ENCODE measurements at regions not wholly inside any gene's neighbourhood (a gene's known extent, or its start where the extent isn't known, plus 50 kb on each side); places are given as distances from the start of the nearest gene placed in this dataset.

DNA sequence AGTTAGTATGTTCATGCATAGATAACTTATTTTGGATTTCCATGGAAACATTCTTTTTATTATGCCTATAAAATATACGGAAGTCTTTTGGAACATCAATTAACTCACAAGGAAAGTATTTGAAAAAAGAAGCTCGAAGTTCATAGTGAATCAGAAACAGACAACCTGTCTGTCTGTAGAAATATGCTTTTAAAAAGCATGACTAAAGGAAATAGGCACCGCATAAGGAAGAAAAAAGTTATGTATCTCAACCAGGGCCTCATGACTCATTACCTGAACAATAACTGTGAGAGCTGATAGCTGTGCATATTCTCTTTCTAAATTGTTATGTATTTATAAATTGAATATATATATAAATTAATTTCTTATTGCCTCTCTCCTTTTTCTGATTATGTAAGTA lies 324.1 kb downstream of the TLL1 start:
- H3K79me2 ChIP-seq (ENCODE audit: control insufficient read depth, insufficient read depth, low read length, poor library complexity) = no peaks in the 10 kb centered on the region
- no peak overlapping the region for H3K18ac ChIP-seq (ENCODE audit: low read length)
- H3K27ac ChIP-seq (ENCODE audit: low read depth, low read length) = no peak overlapping the region
- H2AFZ ChIP-seq (ENCODE audit: insufficient read depth, low read length, poor library complexity) = no peak overlapping the region
- no peak overlapping the region for H3K4me2 ChIP-seq (ENCODE audit: low read length)
- no peaks in the 10 kb centered on the region for H3K79me1 ChIP-seq (ENCODE audit: low read length)
- no peak overlapping the region for H3K23ac ChIP-seq (ENCODE audit: low read length)
- H3K9ac ChIP-seq (ENCODE audit: low read length) = no peak overlapping the region
- no peak overlapping the region for H2BK12ac ChIP-seq (ENCODE audit: low read length)
- no peak for DNase-seq
- H3K4me1 ChIP-seq (ENCODE audit: control insufficient read depth in 1 of 2, insufficient read depth in 2 of 2, low read length in 2 of 2) = peaks cover 0 to 2% of the 10 kb centered on the region in 2 experiments
- H4K12ac ChIP-seq (ENCODE audit: low read depth, low read length) = no peak overlapping the region
- H2BK5ac ChIP-seq (ENCODE audit: low read depth, low read length, poor library complexity) = no peak overlapping the region
- H3K9me3 ChIP-seq (ENCODE audit: insufficient read depth, low read depth, low read length) = no peaks in the 10 kb centered on the region
- no peak overlapping the region for H3K4ac ChIP-seq (ENCODE audit: low read depth, low read length)
- no CpG with 5 or more reads among the region's 3 CpGs for WGBS (ENCODE audit: extremely low coverage, insufficient coverage, insufficient read length)
- no peaks in the 10 kb centered on the region for H3K36me3 ChIP-seq (ENCODE audit: control insufficient read depth in 1 of 2, insufficient read depth in 2 of 2, low read length in 2 of 2)
- H3K4me3 ChIP-seq (ENCODE audit: low read depth, low read length) = no peak overlapping the region
- H2AK5ac ChIP-seq (ENCODE audit: low read length) = no peak overlapping the region
- H4K91ac ChIP-seq (ENCODE audit: low read depth, low read length) = no peak overlapping the region
- H3K27me3 ChIP-seq (ENCODE audit: insufficient read depth, low read length) = no peaks in the 10 kb centered on the region
- H2BK120ac ChIP-seq (ENCODE audit: insufficient read depth, low read length, poor library complexity) = no peak overlapping the region
- no peak overlapping the region for H3K14ac ChIP-seq (ENCODE audit: low read length)
- H4K8ac ChIP-seq (ENCODE audit: low read depth, low read length) = no peak overlapping the region

- Histone ChIP-seq H4K8ac (ENCODE audit: low read depth, low read length) (no peak overlapping the region), H2BK5ac (ENCODE audit: low read depth, low read length, poor library complexity) (no peak overlapping the region), H4K12ac (ENCODE audit: low read depth, low read length) (no peak overlapping the region), H3K79me1 (ENCODE audit: low read length) (no peaks in the 10 kb centered on the region), H3K27ac (ENCODE audit: low read depth, low read length) (no peak overlapping the region), H2BK12ac (ENCODE audit: low read length) (no peak overlapping the region), H3K23ac (ENCODE audit: low read length) (no peak overlapping the region), H3K18ac (ENCODE audit: low read length) (no peak overlapping the region), H3K79me2 (ENCODE audit: control insufficient read depth, insufficient read depth, low read length, poor library complexity) (no peaks in the 10 kb centered on the region), H3K9ac (ENCODE audit: low read length) (no peak overlapping the region), H4K91ac (ENCODE audit: low read depth, low read length) (no peak overlapping the region), H3K14ac (ENCODE audit: low read length) (no peak overlapping the region), H3K27me3 (ENCODE audit: insufficient read depth, low read length) (no peaks in the 10 kb centered on the region), H3K36me3 (ENCODE audit: control insufficient read depth in 1 of 2, insufficient read depth in 2 of 2, low read length in 2 of 2) (no peaks in the 10 kb centered on the region), H3K4me1 (ENCODE audit: control insufficient read depth in 1 of 2, insufficient read depth in 2 of 2, low read length in 2 of 2) (peaks cover 0 to 2% of the 10 kb centered on the region in 2 experiments), H2BK120ac (ENCODE audit: insufficient read depth, low read length, poor library complexity) (no peak overlapping the region), H2AK5ac (ENCODE audit: low read length) (no peak overlapping the region), H3K4me2 (ENCODE audit: low read length) (no peak overlapping the region), H2AFZ (ENCODE audit: insufficient read depth, low read length, poor library complexity) (no peak overlapping the region), H3K9me3 (ENCODE audit: insufficient read depth, low read depth, low read length) (no peaks in the 10 kb centered on the region), H3K4ac (ENCODE audit: low read depth, low read length) (no peak overlapping the region), H3K4me3 (ENCODE audit: low read depth, low read length) (no peak overlapping the region)
- DNase-seq = peak; percentile 20 to 48
- WGBS (ENCODE audit: extremely low coverage, insufficient coverage, insufficient read length) = no CpG with 5 or more reads among the region's 6 CpGs
These were observed 325.0 kb downstream of the TLL1 start for GRCh38 chr4:166198041-166198440.

- H3K14ac ChIP-seq (ENCODE audit: low read length) = no peak overlapping the region
- no peak overlapping the region for H2AFZ ChIP-seq (ENCODE audit: insufficient read depth, low read length, poor library complexity)
- no peaks in the 10 kb centered on the region for H3K27me3 ChIP-seq (ENCODE audit: insufficient read depth, low read length)
- no peaks in the 10 kb centered on the region for H3K36me3 ChIP-seq (ENCODE audit: control insufficient read depth in 1 of 2, insufficient read depth in 2 of 2, low read length in 2 of 2)
- peaks cover 0 to 2% of the 10 kb centered on the region in 2 experiments for H3K4me1 ChIP-seq (ENCODE audit: control insufficient read depth in 1 of 2, insufficient read depth in 2 of 2, low read length in 2 of 2)
- no peak overlapping the region for H3K9ac ChIP-seq (ENCODE audit: low read length)
- DNase-seq = peak; percentile 3 to 78
- no CpG with 5 or more reads among the region's 12 CpGs for WGBS (ENCODE audit: extremely low coverage, insufficient coverage, insufficient read length)
- H2BK12ac ChIP-seq (ENCODE audit: low read length) = no peak overlapping the region
- H2AK5ac ChIP-seq (ENCODE audit: low read length) = no peak overlapping the region
- no peak overlapping the region for H4K91ac ChIP-seq (ENCODE audit: low read depth, low read length)
- H3K18ac ChIP-seq (ENCODE audit: low read length) = no peak overlapping the region
- no peaks in the 10 kb centered on the region for H3K79me1 ChIP-seq (ENCODE audit: low read length)
- no peak overlapping the region for H3K23ac ChIP-seq (ENCODE audit: low read length)
- H3K4me3 ChIP-seq (ENCODE audit: low read depth, low read length) = no peak overlapping the region
- H4K12ac ChIP-seq (ENCODE audit: low read depth, low read length) = no peak overlapping the region
- H2BK5ac ChIP-seq (ENCODE audit: low read depth, low read length, poor library complexity) = no peak overlapping the region
- no peak overlapping the region for H3K4ac ChIP-seq (ENCODE audit: low read depth, low read length)
- H4K8ac ChIP-seq (ENCODE audit: low read depth, low read length) = no peak overlapping the region
- H3K4me2 ChIP-seq (ENCODE audit: low read length) = no peak overlapping the region
- no peaks in the 10 kb centered on the region for H3K79me2 ChIP-seq (ENCODE audit: control insufficient read depth, insufficient read depth, low read length, poor library complexity)
- H2BK120ac ChIP-seq (ENCODE audit: insufficient read depth, low read length, poor library complexity) = no peak overlapping the region
- H3K9me3 ChIP-seq (ENCODE audit: insufficient read depth, low read depth, low read length) = no peaks in the 10 kb centered on the region
- H3K27ac ChIP-seq (ENCODE audit: low read depth, low read length) = no peak overlapping the region
These were observed 325.7 kb downstream of the TLL1 start for GRCh38 chr4:166198516-166199310.

- Histone ChIP-seq H3K9me3 (ENCODE audit: insufficient read depth, low read depth, low read length) (no peaks in the 10 kb centered on the region), H3K79me2 (ENCODE audit: control insufficient read depth, insufficient read depth, low read length, poor library complexity) (no peaks in the 10 kb centered on the region), H3K9ac (ENCODE audit: low read length) (peak overlapping the region; percentile 25), H3K27ac (ENCODE audit: low read depth, low read length) (no peak overlapping the region), H4K8ac (ENCODE audit: low read depth, low read length) (no peak overlapping the region), H3K79me1 (ENCODE audit: low read length) (no peaks in the 10 kb centered on the region), H3K36me3 (ENCODE audit: control insufficient read depth in 1 of 2, insufficient read depth in 2 of 2, low read length in 2 of 2) (no peaks in the 10 kb centered on the region), H3K4me1 (ENCODE audit: control insufficient read depth in 1 of 2, insufficient read depth in 2 of 2, low read length in 2 of 2) (peaks cover 0 to 2% of the 10 kb centered on the region in 2 experiments), H2BK5ac (ENCODE audit: low read depth, low read length, poor library complexity) (no peak overlapping the region), H4K91ac (ENCODE audit: low read depth, low read length) (no peak overlapping the region), H3K4ac (ENCODE audit: low read depth, low read length) (no peak overlapping the region), H3K14ac (ENCODE audit: low read length) (no peak overlapping the region), H4K12ac (ENCODE audit: low read depth, low read length) (no peak overlapping the region), H3K4me2 (ENCODE audit: low read length) (no peak overlapping the region), H2BK120ac (ENCODE audit: insufficient read depth, low read length, poor library complexity) (no peak overlapping the region), H3K4me3 (ENCODE audit: low read depth, low read length) (no peak overlapping the region), H2AFZ (ENCODE audit: insufficient read depth, low read length, poor library complexity) (no peak overlapping the region), H3K27me3 (ENCODE audit: insufficient read depth, low read length) (no peaks in the 10 kb centered on the region), H3K18ac (ENCODE audit: low read length) (no peak overlapping the region), H3K23ac (ENCODE audit: low read length) (no peak overlapping the region), H2AK5ac (ENCODE audit: low read length) (no peak overlapping the region), H2BK12ac (ENCODE audit: low read length) (no peak overlapping the region)
- no peak for DNase-seq
- WGBS (ENCODE audit: extremely low coverage, insufficient coverage, insufficient read length) = no CpG with 5 or more reads among the region's 4 CpGs
These were observed 330.0 kb downstream of the TLL1 start for GRCh38 chr4:166202991-166203390.

All from trophoblast cell (in vitro differentiated cells and primary cell).